MCF 10A (cell line): ENCODE measurements at regions not wholly inside any gene's neighbourhood (a gene's known extent, or its start where the extent isn't known, plus 50 kb on each side); places are given as distances from the start of the nearest gene placed in this dataset.
A peak's percentile ranks its signal among the peaks of the same experiment; 100 is the strongest.

ENCODE experiments used
- BruUV-seq: library from RNA; stranded (reverse); fragments of 400-500 nt; replicated peaks from 2 replicates; lab custom pipeline; 2021; lab: Mats Ljungman, UMichigan
- CTCF ChIA-PET: fragments of 300-600 bp; sonication (Branson Sonifier 250); formaldehyde crosslinking; extraction: SDS; loops from one replicate; lab custom pipeline; 2021; ENCODE audit warnings: antibody characterized with exemption, inconsistent platforms; lab: Yijun Ruan, JAX
- POLR2A ChIA-PET: fragments of 300-600, 350-650 bp; sonication (Branson Sonifier 250); formaldehyde crosslinking; extraction: SDS; loops from one replicate; lab custom pipeline; 2020; ENCODE audit warnings: antibody characterized with exemption, inconsistent platforms; lab: Yijun Ruan, JAX
- DNase-seq: peaks from one replicate; pipeline ENCODE4 v3.0.0-alpha.2; 2018; ENCODE audit not compliant: unreplicated experiment
- H3K27ac Mint-ChIP-seq: one replicate; pipeline ENCODE4 v1.8.0; 2022; ENCODE audit warnings: mild to moderate bottlenecking, low read depth, mixed read lengths; ENCODE audit not compliant: unreplicated experiment
- H3K27me3 Mint-ChIP-seq: one replicate; pipeline ENCODE4 v1.8.0; 2022; ENCODE audit warnings: mixed read lengths; ENCODE audit not compliant: insufficient read depth, unreplicated experiment
- H3K36me3 Mint-ChIP-seq: one replicate; pipeline ENCODE4 v1.8.0; 2022; ENCODE audit warnings: mild to moderate bottlenecking, moderate library complexity, mixed read lengths; ENCODE audit not compliant: insufficient read depth, unreplicated experiment
- H3K4me1 Mint-ChIP-seq: one replicate; pipeline ENCODE4 v1.8.0; 2022; ENCODE audit warnings: mixed read lengths; ENCODE audit not compliant: insufficient read depth, unreplicated experiment
- H3K4me3 Mint-ChIP-seq: one replicate; pipeline ENCODE4 v1.8.0; 2022; ENCODE audit warnings: mild to moderate bottlenecking, moderate library complexity, mixed read lengths; ENCODE audit not compliant: unreplicated experiment
- H3K9me3 Mint-ChIP-seq: one replicate; pipeline ENCODE4 v1.8.0; 2022; ENCODE audit warnings: mixed read lengths; ENCODE audit not compliant: unreplicated experiment
- CTCF ChIP-seq: fragments of 200-600 bp; IDR thresholded peaks from one replicate; pipeline ENCODE4 v1.8.0; 2022; ENCODE audit warnings: antibody characterized with exemption, mild to moderate bottlenecking; ENCODE audit not compliant: unreplicated experiment
- intact Hi-C: fragments of 100-400 bp; cut with micrococcal nuclease; formaldehyde crosslinking; loops from 2 replicates; pipeline ENCODE4 v1.14.1; 2022

GRCh38 chr11:11786771-11787170, 55.0 kb upstream of the USP47 start:
- no TSS peak for BruUV-seq
- Mint-ChIP-seq H3K36me3 (no peaks in the 10 kb centered on the region), H3K4me1 (peaks cover 33% of the 10 kb centered on the region), H3K4me3 (no peak overlapping the region), H3K27ac (no peak overlapping the region), H3K9me3 (no peaks in the 10 kb centered on the region), H3K27me3 (no peaks in the 10 kb centered on the region)
- intact Hi-C loops, result loop anchor here (1.0 to 10.0 kb wide), 9 partner anchors 85 to 1014 kb away; no protein-coding TSS in a partner anchor
- peak; percentile 26 for DNase-seq
- peak; percentile 34 for TF ChIP-seq CTCF
- POLR2A ChIA-PET, result interaction anchor here (1.1 to 3.0 kb wide), 6 partner anchors 55 to 862 kb away, joined by 3 to 21 read pairs (median 5); partner anchors contain the start of gene GALNT18
- CTCF ChIA-PET, result interaction anchor here (0.5 to 5.6 kb wide), 52 partner anchors 17 to 1020 kb away, joined by 3 to 103 read pairs (median 5); partner anchors contain the start of gene GALNT18

- ChIA-PET CTCF (interaction anchor here (0.6 to 5.6 kb wide), 11 partner anchors 56 to 852 kb away, joined by 3 to 103 read pairs (median 4); no protein-coding TSS in a partner anchor), POLR2A (interaction anchor here (1.8 to 3.0 kb wide), 2 partner anchors 69 to 759 kb away, joined by 6 to 16 read pairs; no protein-coding TSS in a partner anchor)
- BruUV-seq, result no TSS peak
- no peak for DNase-seq
- Mint-ChIP-seq H3K9me3 (no peaks in the 10 kb centered on the region), H3K4me3 (no peak overlapping the region), H3K4me1 (peaks cover 35% of the 10 kb centered on the region), H3K36me3 (no peaks in the 10 kb centered on the region), H3K27me3 (no peaks in the 10 kb centered on the region), H3K27ac (no peak overlapping the region)
- intact Hi-C loops, result loop anchor here (2.0 to 10.0 kb wide), 4 partner anchors 165 to 1014 kb away; no protein-coding TSS in a partner anchor
- no peak for TF ChIP-seq CTCF
Measured at GRCh38 chr11:11786234-11786633, 55.5 kb upstream of the USP47 start.

- ChIA-PET CTCF (interaction anchor here (0.5 to 1.0 kb wide), 8 partner anchors 42 to 842 kb away, joined by 3 to 7 read pairs (median 4); no protein-coding TSS in a partner anchor), POLR2A (interaction anchor here (0.5 to 1.9 kb wide), 10 partner anchors 13 to 1555 kb away, joined by 3 to 17 read pairs (median 4); partner anchors contain the start of gene GALNT18)
- peak overlapping the region; percentile 36 for H3K27ac Mint-ChIP-seq
- TF ChIP-seq CTCF, result no peak
- H3K4me3 Mint-ChIP-seq, result peak overlapping the region; percentile 32
- no peaks in the 10 kb centered on the region for H3K27me3 Mint-ChIP-seq
- no peaks in the 10 kb centered on the region for H3K36me3 Mint-ChIP-seq
- DNase-seq, result peak; percentile 71
- BruUV-seq, result no TSS peak
- intact Hi-C loops, result loop anchor here (10.0 kb wide), 2 partner anchors 228 to 388 kb away; no protein-coding TSS in a partner anchor
- no peaks in the 10 kb centered on the region for H3K9me3 Mint-ChIP-seq
- H3K4me1 Mint-ChIP-seq, result peaks cover 35% of the 10 kb centered on the region
Measured at GRCh38 chr11:11782532-11783110, 59.2 kb upstream of the USP47 start.

GRCh38 chr11:11780858-11781257, 60.9 kb upstream of the USP47 start:
- CTCF ChIA-PET, result interaction anchor here (0.7 to 1.3 kb wide), 5 partner anchors 18 to 753 kb away, joined by 3 to 4 read pairs (median 3); no protein-coding TSS in a partner anchor
- BruUV-seq, result no TSS peak
- no peak for DNase-seq
- intact Hi-C loops, result loop anchor here (10.0 kb wide), 2 partner anchors 226 to 386 kb away; no protein-coding TSS in a partner anchor
- no peak overlapping the region for H3K4me3 Mint-ChIP-seq
- no peaks in the 10 kb centered on the region for H3K36me3 Mint-ChIP-seq
- H3K9me3 Mint-ChIP-seq, result no peaks in the 10 kb centered on the region
- H3K27ac Mint-ChIP-seq, result no peak overlapping the region
- POLR2A ChIA-PET, result interaction anchor here (1.0 to 2.4 kb wide), 2 partner anchors 159 to 160 kb away, joined by 3 to 11 read pairs; no protein-coding TSS in a partner anchor
- no peak for TF ChIP-seq CTCF
- H3K4me1 Mint-ChIP-seq, result peaks cover 23% of the 10 kb centered on the region
- H3K27me3 Mint-ChIP-seq, result no peaks in the 10 kb centered on the region
